ENCODE measurements at regions not wholly inside any gene's neighbourhood (a gene's known extent, or its start where the extent isn't known, plus 50 kb on each side); places are given as distances from the start of the nearest gene placed in this dataset.
A peak's percentile ranks its signal among the peaks of the same experiment; 100 is the strongest.

DNA sequence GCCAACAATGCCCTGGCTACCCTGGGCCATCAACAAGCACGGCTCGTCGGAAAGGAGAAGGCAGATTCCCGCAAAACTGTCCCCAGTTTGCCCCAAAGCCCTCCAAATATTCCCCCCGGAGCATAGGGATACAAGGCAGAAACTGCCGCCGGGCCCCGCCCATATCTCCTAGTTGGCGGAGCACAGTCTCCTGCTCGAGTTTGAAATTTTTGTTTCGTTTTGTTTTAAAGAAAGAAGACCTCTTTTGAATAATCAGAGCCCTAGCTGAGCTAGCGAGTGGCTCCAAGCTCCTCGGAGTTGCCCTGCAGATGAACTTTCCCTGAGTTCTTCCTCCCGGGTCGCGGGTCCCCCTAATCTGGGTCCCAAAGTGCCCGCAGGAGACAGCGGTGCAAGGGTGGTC is 138.1 kb upstream of the ZIC3 start:
- H3K4me1 ChIP-seq (ENCODE audit: control insufficient read depth, insufficient read depth, low read length, unreplicated experiment), result no peaks in the 10 kb centered on the region
- H3K27ac ChIP-seq (ENCODE audit: low read depth, low read length), result no peak overlapping the region
- H2AFZ ChIP-seq (ENCODE audit: low read length, unreplicated experiment), result no peak overlapping the region
- peaks cover 38% of the 10 kb centered on the region for H3K27me3 ChIP-seq (ENCODE audit: insufficient read depth, low read length)
- H3K79me2 ChIP-seq (ENCODE audit: control insufficient read depth, insufficient read depth, low read length, unreplicated experiment), result no peaks in the 10 kb centered on the region
- H3K36me3 ChIP-seq (ENCODE audit: insufficient read depth, low read length), result no peaks in the 10 kb centered on the region
- H3K4me3 ChIP-seq (ENCODE audit: low read depth, low read length), result peak overlapping the region; percentile 68

- Histone ChIP-seq H3K36me3 (ENCODE audit: insufficient read depth, low read length) (no peaks in the 10 kb centered on the region), H3K27ac (ENCODE audit: low read depth, low read length) (no peak overlapping the region), H2AFZ (ENCODE audit: low read length, unreplicated experiment) (no peak overlapping the region), H3K27me3 (ENCODE audit: insufficient read depth, low read length) (peaks cover 38% of the 10 kb centered on the region), H3K79me2 (ENCODE audit: control insufficient read depth, insufficient read depth, low read length, unreplicated experiment) (no peaks in the 10 kb centered on the region), H3K4me1 (ENCODE audit: control insufficient read depth, insufficient read depth, low read length, unreplicated experiment) (no peaks in the 10 kb centered on the region), H3K4me3 (ENCODE audit: low read depth, low read length) (peak overlapping the region; percentile 68)
These were observed 138.5 kb upstream of the ZIC3 start for GRCh38 chrX:137427426-137427778.

GRCh38 chrX:137426695-137427425 is 139.1 kb upstream of the ZIC3 start:
- H3K27ac ChIP-seq (ENCODE audit: low read depth, low read length), result no peak overlapping the region
- no peaks in the 10 kb centered on the region for H3K36me3 ChIP-seq (ENCODE audit: insufficient read depth, low read length)
- H3K27me3 ChIP-seq (ENCODE audit: insufficient read depth, low read length), result peaks cover 38% of the 10 kb centered on the region
- H3K79me2 ChIP-seq (ENCODE audit: control insufficient read depth, insufficient read depth, low read length, unreplicated experiment), result no peaks in the 10 kb centered on the region
- no peak overlapping the region for H2AFZ ChIP-seq (ENCODE audit: low read length, unreplicated experiment)
- no peaks in the 10 kb centered on the region for H3K4me1 ChIP-seq (ENCODE audit: control insufficient read depth, insufficient read depth, low read length, unreplicated experiment)
- H3K4me3 ChIP-seq (ENCODE audit: low read depth, low read length), result no peak overlapping the region

GRCh38 chrX:137425986-137426385 is 139.9 kb upstream of the ZIC3 start:
- Histone ChIP-seq H3K36me3 (ENCODE audit: insufficient read depth, low read length) (no peaks in the 10 kb centered on the region), H3K27me3 (ENCODE audit: insufficient read depth, low read length) (peaks cover 38% of the 10 kb centered on the region), H3K27ac (ENCODE audit: low read depth, low read length) (no peak overlapping the region), H3K4me1 (ENCODE audit: control insufficient read depth, insufficient read depth, low read length, unreplicated experiment) (no peaks in the 10 kb centered on the region), H3K4me3 (ENCODE audit: low read depth, low read length) (no peak overlapping the region), H3K79me2 (ENCODE audit: control insufficient read depth, insufficient read depth, low read length, unreplicated experiment) (no peaks in the 10 kb centered on the region), H2AFZ (ENCODE audit: low read length, unreplicated experiment) (no peak overlapping the region)

DNA sequence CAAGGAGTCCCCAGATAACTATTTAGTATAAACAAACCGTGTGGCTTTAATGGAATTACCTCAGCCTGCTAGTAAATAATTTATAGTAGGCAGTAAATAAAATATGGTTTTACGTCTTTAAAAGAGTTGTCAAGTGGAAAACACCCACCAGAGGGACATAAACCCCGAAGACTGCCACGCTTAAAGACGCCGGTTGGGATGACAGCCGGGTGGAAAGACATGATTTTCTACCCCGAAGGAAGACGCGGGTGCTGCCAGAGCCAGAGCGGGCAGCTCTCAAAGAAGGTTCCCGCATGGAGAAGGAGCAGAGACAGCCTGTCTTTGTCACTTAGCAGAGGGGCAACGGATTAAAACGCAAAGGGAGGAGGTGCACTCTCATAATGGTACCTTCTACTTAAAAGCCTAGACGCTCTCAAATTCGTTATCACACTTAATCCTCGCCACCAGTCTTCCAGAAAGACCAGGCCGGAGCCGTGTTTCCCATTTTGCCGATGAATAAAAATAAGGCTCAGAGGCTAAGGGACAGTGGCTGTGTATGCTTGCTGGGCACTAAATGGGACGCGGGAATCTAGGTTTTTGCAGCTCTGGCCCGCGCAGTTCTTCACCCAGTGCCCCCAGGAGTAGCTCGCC is 140.5 kb upstream of the ZIC3 start:
- Histone ChIP-seq H3K79me2 (ENCODE audit: control insufficient read depth, insufficient read depth, low read length, unreplicated experiment) (no peaks in the 10 kb centered on the region), H2AFZ (ENCODE audit: low read length, unreplicated experiment) (no peak overlapping the region), H3K36me3 (ENCODE audit: insufficient read depth, low read length) (no peaks in the 10 kb centered on the region), H3K4me3 (ENCODE audit: low read depth, low read length) (no peak overlapping the region), H3K4me1 (ENCODE audit: control insufficient read depth, insufficient read depth, low read length, unreplicated experiment) (no peaks in the 10 kb centered on the region), H3K27ac (ENCODE audit: low read depth, low read length) (no peak overlapping the region), H3K27me3 (ENCODE audit: insufficient read depth, low read length) (peaks cover 38% of the 10 kb centered on the region)

GRCh38 chrX:137424679-137425078 is 141.2 kb upstream of the ZIC3 start:
- Histone ChIP-seq H3K4me3 (ENCODE audit: low read depth, low read length) (no peak overlapping the region), H3K27ac (ENCODE audit: low read depth, low read length) (no peak overlapping the region), H3K27me3 (ENCODE audit: insufficient read depth, low read length) (peaks cover 37% of the 10 kb centered on the region), H3K79me2 (ENCODE audit: control insufficient read depth, insufficient read depth, low read length, unreplicated experiment) (no peaks in the 10 kb centered on the region), H2AFZ (ENCODE audit: low read length, unreplicated experiment) (no peak overlapping the region), H3K4me1 (ENCODE audit: control insufficient read depth, insufficient read depth, low read length, unreplicated experiment) (no peaks in the 10 kb centered on the region), H3K36me3 (ENCODE audit: insufficient read depth, low read length) (no peaks in the 10 kb centered on the region)

- Histone ChIP-seq H3K36me3 (ENCODE audit: insufficient read depth, low read length) (no peaks in the 10 kb centered on the region), H3K4me1 (ENCODE audit: control insufficient read depth, insufficient read depth, low read length, unreplicated experiment) (no peaks in the 10 kb centered on the region), H2AFZ (ENCODE audit: low read length, unreplicated experiment) (no peak overlapping the region), H3K4me3 (ENCODE audit: low read depth, low read length) (no peak overlapping the region), H3K27ac (ENCODE audit: low read depth, low read length) (no peak overlapping the region), H3K27me3 (ENCODE audit: insufficient read depth, low read length) (peaks cover 23% of the 10 kb centered on the region), H3K79me2 (ENCODE audit: control insufficient read depth, insufficient read depth, low read length, unreplicated experiment) (no peaks in the 10 kb centered on the region)
These were observed 142.7 kb upstream of the ZIC3 start for GRCh38 chrX:137423241-137423640.

DNA sequence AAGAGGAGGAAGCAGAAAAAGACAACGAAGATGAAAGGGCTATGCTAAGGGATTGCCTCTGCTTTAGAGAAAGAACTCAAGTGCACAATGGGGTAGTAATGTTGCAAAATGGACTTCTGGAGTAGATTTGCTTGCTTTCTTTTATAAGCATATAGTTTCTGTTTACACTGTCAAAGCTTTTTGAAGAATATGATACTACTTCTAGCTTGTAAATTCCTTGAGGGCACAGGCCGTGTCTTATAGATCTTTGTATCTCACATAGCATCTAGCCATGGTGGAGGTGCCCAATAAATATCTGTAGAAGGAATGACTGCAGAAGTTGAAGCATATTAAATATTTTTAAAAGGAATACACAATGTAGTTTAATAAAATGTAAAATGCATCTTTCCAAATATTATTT is 147.8 kb upstream of the ZIC3 start:
- no peak overlapping the region for H3K27ac ChIP-seq (ENCODE audit: low read depth, low read length)
- no peak overlapping the region for H3K4me3 ChIP-seq (ENCODE audit: low read depth, low read length)
- no peaks in the 10 kb centered on the region for H3K79me2 ChIP-seq (ENCODE audit: control insufficient read depth, insufficient read depth, low read length, unreplicated experiment)
- no peaks in the 10 kb centered on the region for H3K36me3 ChIP-seq (ENCODE audit: insufficient read depth, low read length)
- H3K4me1 ChIP-seq (ENCODE audit: control insufficient read depth, insufficient read depth, low read length, unreplicated experiment), result no peaks in the 10 kb centered on the region
- no peak overlapping the region for H2AFZ ChIP-seq (ENCODE audit: low read length, unreplicated experiment)
- H3K27me3 ChIP-seq (ENCODE audit: insufficient read depth, low read length), result no peaks in the 10 kb centered on the region

DNA sequence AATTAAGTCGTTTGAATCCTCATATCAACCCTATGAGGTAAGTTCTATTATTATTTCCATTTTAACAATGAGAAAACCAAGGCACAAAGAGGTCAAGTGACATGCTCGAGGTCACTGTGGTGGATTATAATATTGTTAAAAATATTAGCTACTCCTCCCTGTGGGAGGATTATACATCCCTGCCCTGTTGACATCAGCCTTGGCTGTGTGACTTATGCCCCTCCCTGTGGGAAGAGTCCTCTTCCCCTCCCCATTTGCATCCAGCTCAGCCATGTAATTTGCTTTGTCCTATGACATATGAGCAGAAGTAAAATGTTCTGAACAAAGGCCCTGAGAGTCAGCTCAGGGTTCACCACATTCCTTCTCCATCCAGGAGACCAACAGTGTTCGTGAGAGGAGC is 152.7 kb upstream of the ZIC3 start:
- Histone ChIP-seq H3K4me1 (ENCODE audit: control insufficient read depth, insufficient read depth, low read length, unreplicated experiment) (no peaks in the 10 kb centered on the region), H3K27ac (ENCODE audit: low read depth, low read length) (no peak overlapping the region), H3K79me2 (ENCODE audit: control insufficient read depth, insufficient read depth, low read length, unreplicated experiment) (no peaks in the 10 kb centered on the region), H3K36me3 (ENCODE audit: insufficient read depth, low read length) (no peaks in the 10 kb centered on the region), H3K27me3 (ENCODE audit: insufficient read depth, low read length) (no peaks in the 10 kb centered on the region), H2AFZ (ENCODE audit: low read length, unreplicated experiment) (no peak overlapping the region), H3K4me3 (ENCODE audit: low read depth, low read length) (no peak overlapping the region)

DNA sequence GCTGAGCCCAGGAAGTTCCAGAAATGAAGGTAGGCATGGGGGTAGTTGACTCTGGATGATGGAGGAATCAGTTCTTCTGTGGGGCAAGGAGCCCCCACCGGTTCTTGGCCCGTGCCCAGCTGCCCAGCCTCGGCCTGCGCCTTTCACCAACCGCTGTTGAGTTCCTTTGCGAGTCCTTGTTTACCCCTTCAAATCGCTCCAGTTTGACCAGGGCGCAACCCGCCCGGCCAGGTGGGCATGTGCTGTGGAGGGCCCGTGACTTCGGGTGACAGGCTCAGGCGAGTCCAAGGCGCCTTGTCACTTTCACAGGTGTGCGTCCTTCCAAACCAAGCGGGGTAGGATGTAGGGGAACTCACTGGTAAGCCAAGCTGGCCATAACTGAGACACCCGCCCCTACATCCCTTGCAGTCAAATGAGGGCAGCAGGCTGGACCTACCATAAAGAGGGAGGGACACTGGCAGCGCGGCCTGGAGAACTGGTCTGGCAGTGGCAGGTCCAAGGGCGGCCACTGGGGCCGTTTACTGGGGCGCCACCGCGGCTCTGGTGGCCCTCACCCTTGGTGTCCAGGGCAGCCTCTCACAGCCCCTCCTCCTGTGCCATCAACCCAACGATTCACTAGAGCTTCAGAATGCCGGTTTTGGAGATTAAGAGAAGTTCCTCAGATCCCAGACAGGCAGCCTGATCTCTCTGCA is 160.3 kb upstream of the ZIC3 start:
- Histone ChIP-seq H3K79me2 (ENCODE audit: control insufficient read depth, insufficient read depth, low read length, unreplicated experiment) (no peaks in the 10 kb centered on the region), H2AFZ (ENCODE audit: low read length, unreplicated experiment) (no peak overlapping the region), H3K27ac (ENCODE audit: low read depth, low read length) (no peak overlapping the region), H3K4me1 (ENCODE audit: control insufficient read depth, insufficient read depth, low read length, unreplicated experiment) (no peaks in the 10 kb centered on the region), H3K27me3 (ENCODE audit: insufficient read depth, low read length) (no peaks in the 10 kb centered on the region), H3K4me3 (ENCODE audit: low read depth, low read length) (no peak overlapping the region), H3K36me3 (ENCODE audit: insufficient read depth, low read length) (no peaks in the 10 kb centered on the region)

DNA sequence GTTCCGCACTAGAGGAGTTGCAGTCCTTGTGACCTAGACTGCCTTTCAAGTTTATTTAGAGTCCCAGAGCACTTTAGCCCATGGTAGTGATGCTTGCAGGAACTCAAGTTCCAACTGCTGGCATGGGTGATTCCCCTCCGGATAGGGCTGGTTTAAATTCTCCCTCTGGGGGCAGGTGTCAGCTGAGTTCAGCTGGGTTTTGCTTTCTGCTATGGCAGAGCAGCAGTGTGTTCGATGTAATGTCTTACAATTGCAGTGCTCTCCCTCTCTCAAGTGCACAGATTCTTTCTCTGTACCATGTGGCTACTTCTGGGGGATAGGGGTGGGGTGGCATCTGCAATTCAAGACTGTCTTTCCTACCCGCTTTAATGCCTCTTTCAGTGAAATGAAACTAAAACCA is 164.8 kb upstream of the ZIC3 start:
- Histone ChIP-seq H3K79me2 (ENCODE audit: control insufficient read depth, insufficient read depth, low read length, unreplicated experiment) (no peaks in the 10 kb centered on the region), H3K4me1 (ENCODE audit: control insufficient read depth, insufficient read depth, low read length, unreplicated experiment) (no peaks in the 10 kb centered on the region), H3K27ac (ENCODE audit: low read depth, low read length) (no peak overlapping the region), H3K36me3 (ENCODE audit: insufficient read depth, low read length) (no peaks in the 10 kb centered on the region), H3K27me3 (ENCODE audit: insufficient read depth, low read length) (no peaks in the 10 kb centered on the region), H3K4me3 (ENCODE audit: low read depth, low read length) (no peak overlapping the region), H2AFZ (ENCODE audit: low read length, unreplicated experiment) (no peak overlapping the region)

Measured in ACC112 (cell line).